ENCODE measurements at regions not wholly inside any gene's neighbourhood (a gene's known extent, or its start where the extent isn't known, plus 50 kb on each side); places are given as distances from the start of the nearest gene placed in this dataset.

DNA sequence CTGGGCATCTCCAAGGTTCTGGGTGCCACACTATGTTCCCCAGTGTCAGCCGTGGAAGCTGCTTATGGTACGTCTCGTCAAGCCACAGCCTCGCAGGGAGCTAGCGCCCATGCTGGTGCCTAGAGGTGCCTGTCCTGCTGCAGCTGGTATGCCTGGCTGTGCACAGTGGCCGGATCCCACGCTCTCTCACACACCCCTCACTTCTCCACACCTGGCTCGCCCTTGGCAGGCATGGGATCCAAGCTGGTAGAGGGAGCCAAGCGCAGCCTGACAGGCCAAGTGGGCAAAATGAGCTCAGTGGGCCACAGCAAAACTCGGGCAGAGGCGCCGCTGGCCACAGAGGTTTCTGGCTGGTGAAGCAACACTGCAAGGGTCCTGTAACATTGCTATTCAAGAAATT is 156.1 kb upstream of the RBMS1 start:
- no peak overlapping the region for H3K27ac ChIP-seq
- no peak for DNase-seq
- H3K36me3 ChIP-seq (replicated peaks) = no peaks in the 10 kb centered on the region
- in situ Hi-C loops (cut with HindIII; ENCODE audit: low pct_ligation_motif_present, low sequenced_read_pairs) = no loop called here
- H3K27me3 ChIP-seq (replicated peaks) = no peaks in the 10 kb centered on the region
- TF ChIP-seq, protein P1, sequence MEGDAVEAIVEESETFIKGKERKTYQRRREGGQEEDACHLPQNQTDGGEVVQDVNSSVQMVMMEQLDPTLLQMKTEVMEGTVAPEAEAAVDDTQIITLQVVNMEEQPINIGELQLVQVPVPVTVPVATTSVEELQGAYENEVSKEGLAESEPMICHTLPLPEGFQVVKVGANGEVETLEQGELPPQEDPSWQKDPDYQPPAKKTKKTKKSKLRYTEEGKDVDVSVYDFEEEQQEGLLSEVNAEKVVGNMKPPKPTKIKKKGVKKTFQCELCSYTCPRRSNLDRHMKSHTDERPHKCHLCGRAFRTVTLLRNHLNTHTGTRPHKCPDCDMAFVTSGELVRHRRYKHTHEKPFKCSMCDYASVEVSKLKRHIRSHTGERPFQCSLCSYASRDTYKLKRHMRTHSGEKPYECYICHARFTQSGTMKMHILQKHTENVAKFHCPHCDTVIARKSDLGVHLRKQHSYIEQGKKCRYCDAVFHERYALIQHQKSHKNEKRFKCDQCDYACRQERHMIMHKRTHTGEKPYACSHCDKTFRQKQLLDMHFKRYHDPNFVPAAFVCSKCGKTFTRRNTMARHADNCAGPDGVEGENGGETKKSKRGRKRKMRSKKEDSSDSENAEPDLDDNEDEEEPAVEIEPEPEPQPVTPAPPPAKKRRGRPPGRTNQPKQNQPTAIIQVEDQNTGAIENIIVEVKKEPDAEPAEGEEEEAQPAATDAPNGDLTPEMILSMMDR (IDR thresholded peaks at IDR 0.05; ENCODE audit: low read depth, low read length, missing control alignments) = no peak
- H3K4me3 ChIP-seq (ENCODE audit: low read depth, low read length) = no peak overlapping the region

DNA sequence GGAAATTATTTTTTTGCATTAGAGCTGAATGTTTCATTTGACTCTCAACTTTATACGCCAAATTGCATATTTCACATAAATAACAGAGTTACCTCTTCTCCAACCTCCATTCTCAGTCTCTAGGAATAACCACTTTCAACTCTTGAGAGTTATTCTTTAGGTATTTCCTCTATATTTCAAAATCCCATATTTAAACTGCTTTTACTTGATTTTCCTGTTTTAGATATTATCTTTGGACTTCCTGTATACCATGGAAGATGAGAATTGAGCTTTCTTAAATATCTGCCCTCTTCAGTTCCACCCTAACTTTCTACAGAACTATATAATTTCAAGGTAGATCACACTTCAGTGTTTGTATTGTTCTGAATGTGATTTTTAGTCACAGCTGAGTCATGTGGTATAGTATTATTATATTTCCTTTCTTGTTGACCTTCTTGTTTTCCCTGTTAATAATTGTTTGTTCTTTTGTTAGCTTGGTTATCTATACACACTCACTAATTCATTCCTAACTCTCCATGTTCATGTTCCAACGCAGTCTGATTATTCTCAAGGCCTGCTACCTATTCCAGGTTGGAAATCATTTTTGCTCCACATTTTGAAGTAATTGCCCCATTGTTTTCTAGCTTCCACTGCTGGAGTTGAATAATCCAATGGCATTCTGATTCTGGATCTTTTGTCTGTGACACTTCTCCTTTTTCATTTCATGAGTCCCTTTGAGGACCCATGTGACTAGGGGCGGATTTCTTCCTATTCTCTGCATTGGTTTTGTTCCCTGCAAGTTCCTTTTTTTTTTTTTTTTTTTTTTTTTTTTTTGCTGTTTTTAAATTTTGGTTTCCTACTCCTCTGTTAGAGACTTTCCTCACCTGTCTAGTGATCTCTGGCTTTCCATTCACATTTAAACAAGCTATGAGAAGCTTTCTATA is 156.8 kb upstream of the RBMS1 start:
- H3K27ac ChIP-seq = no peak overlapping the region
- DNase-seq = no peak
- H3K4me3 ChIP-seq (ENCODE audit: low read depth, low read length) = no peak overlapping the region
- TF ChIP-seq, protein P1 (IDR thresholded peaks at IDR 0.05; ENCODE audit: low read depth, low read length, missing control alignments) = no peak
- H3K36me3 ChIP-seq (replicated peaks) = no peaks in the 10 kb centered on the region
- in situ Hi-C loops (cut with HindIII; ENCODE audit: low pct_ligation_motif_present, low sequenced_read_pairs) = no loop called here
- no peaks in the 10 kb centered on the region for H3K27me3 ChIP-seq (replicated peaks)

DNA sequence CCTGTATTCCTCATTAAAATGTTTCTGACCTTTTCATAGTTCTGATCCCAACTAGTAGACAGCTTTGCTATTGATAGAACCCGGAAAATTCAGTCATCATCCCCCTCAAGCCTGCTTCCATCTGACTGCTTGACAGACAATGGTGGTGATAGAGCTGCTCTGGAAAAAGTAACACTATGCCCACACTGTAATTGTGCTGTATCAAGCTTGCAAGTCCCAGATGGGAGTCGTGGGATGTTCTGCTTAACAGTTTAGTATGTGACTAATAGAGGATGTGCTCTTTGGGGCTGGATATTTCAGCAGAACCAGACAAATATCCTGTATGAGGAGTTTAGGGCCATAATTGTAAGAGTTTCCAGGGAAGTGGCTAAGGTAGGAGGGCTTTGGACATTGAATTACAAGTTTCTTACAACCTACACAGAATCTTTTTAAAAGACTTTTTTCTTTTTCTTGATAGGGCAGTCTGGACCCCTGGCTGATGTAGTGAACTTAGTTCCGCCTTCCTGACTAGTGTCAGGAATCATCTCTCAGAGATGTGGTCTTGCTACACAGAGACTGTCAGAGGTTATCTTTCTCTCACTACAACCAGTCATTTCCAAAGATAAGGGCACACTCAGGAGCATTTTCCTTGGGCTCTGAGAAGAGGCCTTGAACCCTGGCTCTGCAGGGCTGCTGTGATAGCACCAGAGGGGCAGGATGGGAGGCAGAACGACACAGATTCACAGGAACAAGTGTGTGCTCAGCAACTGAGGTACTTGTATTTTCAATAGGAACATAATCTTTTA is 158.0 kb upstream of the RBMS1 start:
- TF ChIP-seq, protein P1 (IDR thresholded peaks at IDR 0.05; ENCODE audit: low read depth, low read length, missing control alignments) = no peak
- Histone ChIP-seq H3K27me3 (replicated peaks) (no peaks in the 10 kb centered on the region), H3K36me3 (replicated peaks) (no peaks in the 10 kb centered on the region), H3K4me3 (ENCODE audit: low read depth, low read length) (no peak overlapping the region), H3K27ac (no peak overlapping the region)
- in situ Hi-C loops (cut with HindIII; ENCODE audit: low pct_ligation_motif_present, low sequenced_read_pairs) = no loop called here
- DNase-seq = peak; percentile 38

DNA sequence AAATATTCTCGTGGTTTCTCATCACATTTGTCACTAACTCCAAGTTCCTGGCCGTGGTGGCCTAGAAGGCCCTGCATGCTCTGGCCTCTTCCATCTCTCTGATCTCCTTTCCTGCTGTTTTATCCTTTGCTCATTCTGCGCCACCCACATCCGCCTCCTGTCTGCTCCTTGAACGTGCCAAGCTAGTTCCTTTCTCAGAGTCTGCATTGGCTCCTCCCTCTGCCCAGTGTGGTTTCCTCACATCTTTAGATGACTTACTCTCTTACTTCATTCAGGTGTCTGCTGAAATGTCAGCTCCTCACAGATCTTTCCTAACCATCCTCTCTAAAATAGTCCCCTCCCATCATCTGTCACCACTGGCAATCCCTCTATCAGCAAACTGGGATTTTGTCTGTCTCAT is 158.6 kb upstream of the RBMS1 start:
- H3K36me3 ChIP-seq (replicated peaks) = no peaks in the 10 kb centered on the region
- TF ChIP-seq, protein P1 (IDR thresholded peaks at IDR 0.05; ENCODE audit: low read depth, low read length, missing control alignments) = no peak
- H3K4me3 ChIP-seq (ENCODE audit: low read depth, low read length) = no peak overlapping the region
- H3K27ac ChIP-seq = no peak overlapping the region
- in situ Hi-C loops (cut with HindIII; ENCODE audit: low pct_ligation_motif_present, low sequenced_read_pairs) = no loop called here
- H3K27me3 ChIP-seq (replicated peaks) = no peaks in the 10 kb centered on the region
- peak; percentile 13 for DNase-seq

DNA sequence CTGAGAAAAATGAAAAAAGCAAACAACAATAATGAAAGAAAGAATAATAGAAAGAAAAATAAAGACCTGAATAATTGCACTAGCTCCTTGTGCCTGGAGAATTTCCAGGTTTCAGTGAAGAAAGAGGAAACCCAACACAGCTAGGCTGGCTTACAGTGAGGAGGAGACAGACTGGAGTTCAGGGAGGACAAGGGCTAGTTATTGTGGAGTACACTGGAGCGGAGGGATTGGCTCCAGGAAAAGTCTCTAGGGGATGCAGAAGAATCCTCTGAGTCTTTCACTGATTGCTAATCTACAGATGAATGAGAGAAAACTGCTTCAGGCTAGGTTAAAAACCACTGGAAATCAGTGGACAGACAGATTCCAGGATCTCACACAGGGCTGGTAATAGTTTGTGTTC is 163.6 kb upstream of the RBMS1 start:
- Histone ChIP-seq H3K4me3 (ENCODE audit: low read depth, low read length) (no peak overlapping the region), H3K27me3 (replicated peaks) (no peaks in the 10 kb centered on the region), H3K36me3 (replicated peaks) (no peaks in the 10 kb centered on the region), H3K27ac (no peak overlapping the region)
- in situ Hi-C loops (cut with HindIII; ENCODE audit: low pct_ligation_motif_present, low sequenced_read_pairs) = no loop called here
- DNase-seq = peak; percentile 7
- TF ChIP-seq, protein P1 (IDR thresholded peaks at IDR 0.05; ENCODE audit: low read depth, low read length, missing control alignments) = no peak
